ENCODE measurements at regions not wholly inside any gene's neighbourhood (a gene's known extent, or its start where the extent isn't known, plus 50 kb on each side); places are given as distances from the start of the nearest gene placed in this dataset.

DNA sequence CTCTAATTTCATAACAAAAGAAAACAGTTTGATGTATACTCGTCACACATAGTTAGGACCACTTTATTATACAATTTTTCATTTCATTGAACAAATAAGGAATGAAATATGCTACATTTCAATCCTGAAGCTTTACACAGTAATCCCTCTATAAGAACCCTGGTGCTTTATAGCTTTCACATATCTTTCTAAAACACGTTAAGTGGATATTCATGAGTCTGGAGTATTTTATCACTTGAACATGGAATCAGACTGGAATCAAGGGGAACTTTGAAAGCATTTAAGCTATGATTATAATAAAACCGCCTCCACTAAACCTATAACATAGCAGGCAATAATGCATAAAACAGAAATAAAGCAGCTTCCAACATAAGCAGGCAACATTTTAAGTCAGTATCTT is 476.6 kb downstream of the COL11A1 start:
- no peak for TF ChIP-seq CTCF (IDR thresholded peaks at IDR 0.05)
- no peak for TF ChIP-seq POLR2A (IDR thresholded peaks at IDR 0.05)
